A549 (cell line): ENCODE measurements at regions not wholly inside any gene's neighbourhood (a gene's known extent, or its start where the extent isn't known, plus 50 kb on each side); places are given as distances from the start of the nearest gene placed in this dataset.

ENCODE experiments used
- CEBPB ChIP-seq, 2 experiments: fragments of >200 bp in 1 of 2; sonication (Bioruptor Twin) in 1 of 2; formaldehyde crosslinking in 1 of 2; IDR thresholded peaks; 2 replicates each; pipeline ENCODE4 v1.6.1; 2012 to 2016
- CTCF ChIP-seq: fragments of >200 bp; sonication (Bioruptor Twin); formaldehyde crosslinking; IDR thresholded peaks from 3 replicates; pipeline ENCODE4 v1.5.1; 2016
- EP300 ChIP-seq, 2 experiments: fragments of >200 bp; sonication (Bioruptor Twin); formaldehyde crosslinking; IDR thresholded peaks; 2 replicates in 1 of 2; 3 replicates in 1 of 2; pipeline ENCODE4 v1.6.1; 2016 to 2017
- JUN ChIP-seq, 2 experiments: fragments of >200 bp; sonication (Bioruptor Twin); formaldehyde crosslinking; IDR thresholded peaks; 2 replicates in 1 of 2; 3 replicates in 1 of 2; pipeline ENCODE4 v1.6.1; 2016 to 2017
- MAX ChIP-seq: IDR thresholded peaks from 2 replicates; pipeline ENCODE4 v1.6.1; 2012
- POLR2A ChIP-seq: IDR thresholded peaks from 2 replicates; pipeline ENCODE4 v1.6.1; 2012; ENCODE audit warnings: mild to moderate bottlenecking, low read length
- REST ChIP-seq: fragments of 200-600 bp; sonication (generic); IDR thresholded peaks from 2 replicates; pipeline ENCODE4 v1.6.1; 2016; ENCODE audit warnings: antibody characterized with exemption, mild to moderate bottlenecking, moderate library complexity
- SMC3 ChIP-seq: fragments of >200 bp; sonication (Bioruptor Twin); formaldehyde crosslinking; IDR thresholded peaks from 3 replicates; pipeline ENCODE4 v1.6.1; 2018; ENCODE audit warnings: inconsistent platforms
- USF2 ChIP-seq: fragments of 450-650 bp; IDR thresholded peaks from 2 replicates; pipeline ENCODE4 v1.6.1; 2014; ENCODE audit warnings: antibody characterized with exemption
- ZNF302 ChIP-seq: fragments of 250-450 bp; sonication (Bioruptor Pico); IDR thresholded peaks from 2 replicates; pipeline ENCODE4 v1.9.0; 2021; ENCODE audit warnings: inconsistent platforms, mild to moderate bottlenecking, moderate library complexity

GRCh38 chr9:90960941-90961340 is 159.3 kb downstream of the SYK start:
- no peak for TF ChIP-seq REST
- no peak for TF ChIP-seq CTCF
- no peak for TF ChIP-seq CEBPB (IDR thresholded peaks at IDR 0.05)
- TF ChIP-seq USF2: no peak
- TF ChIP-seq MAX: no peak
- TF ChIP-seq ZNF302 (CRISPR knock-in tag): no peak
- no peak for TF ChIP-seq POLR2A
- TF ChIP-seq JUN (IDR thresholded peaks at IDR 0.05): no peak
- no peak for TF ChIP-seq SMC3
- no peak for TF ChIP-seq EP300 (IDR thresholded peaks at IDR 0.05)
